A549 (cell line): ENCODE measurements at regions not wholly inside any gene's neighbourhood (a gene's known extent, or its start where the extent isn't known, plus 50 kb on each side); places are given as distances from the start of the nearest gene placed in this dataset.
"Not testable (repeated sequence)": the region's sequence is repeated elsewhere in the genome, so short reads cannot be mapped to it uniquely, and the experiment has no call there.

Experiments used
- ATAC-seq, 2 experiments: fragments of 200-7000 bp in 1 of 2; fragments of >200 bp in 1 of 2; cut with Nextera tagmentation in 1 of 2; cut with Tn5 transposase in 1 of 2; 3 replicates each; pipeline versions ENCODE4 v1.8.0 to v1.9.1; 2018 to 2020; ENCODE audit warnings: mild to moderate bottlenecking in 1 of 2, moderate library complexity in 1 of 2
- CTCF ChIA-PET: fragments of 300-600 bp; sonication (Branson Sonifier 250); formaldehyde crosslinking; extraction: SDS; loops from one replicate; lab custom pipeline; 2021; ENCODE audit warnings: antibody characterized with exemption, inconsistent platforms; lab: Yijun Ruan, JAX
- POLR2A ChIA-PET: fragments of 350-600 bp; formaldehyde crosslinking; extraction: SDS; loops from one replicate; lab custom pipeline; 2021; ENCODE audit warnings: antibody characterized with exemption, inconsistent platforms; lab: Yijun Ruan, JAX
- DNase-seq, 2 experiments: peaks; one replicate each; pipeline versions ENCODE4 v3.0.0 to v3.0.0-alpha.2; 2011 to 2016; ENCODE audit warnings: low read depth in 1 of 2, low spot score in 1 of 2
- FAIRE-seq: peaks from 2 replicates; lab custom pipeline; 2011; peaks lifted over from hg19 to GRCh38; lab: Jason Lieb, UNC
- H3K27ac ChIP-seq, 2 experiments: fragments of >200 bp; sonication (Bioruptor Twin); formaldehyde crosslinking; 3 replicates each; pipeline ENCODE4 v1.5.1; 2016 to 2017
- H3K4me1 ChIP-seq: fragments of >200 bp; sonication (Bioruptor Twin); formaldehyde crosslinking; 3 replicates; pipeline ENCODE4 v1.6.1; 2016
- H3K4me2 ChIP-seq: fragments of >200 bp; sonication (Bioruptor Twin); formaldehyde crosslinking; 3 replicates; pipeline ENCODE4 v1.6.1; 2016
- H3K4me3 ChIP-seq: fragments of >200 bp; sonication (Bioruptor Twin); formaldehyde crosslinking; 3 replicates; pipeline ENCODE4 v1.5.1; 2016
- H3K9me3 ChIP-seq: fragments of >200 bp; sonication (Bioruptor Twin); formaldehyde crosslinking; 3 replicates; pipeline ENCODE4 v1.6.1; 2016
- CBX8 ChIP-seq: fragments of 200-600 bp; sonication (generic); IDR thresholded peaks from 2 replicates; pipeline ENCODE4 v1.6.1; 2016
- CHD2 ChIP-seq: fragments of 150-350 bp; IDR thresholded peaks from 2 replicates; pipeline ENCODE4 v1.6.1; 2014; ENCODE audit warnings: low read length; ENCODE audit not compliant: partially characterized antibody
- EHF ChIP-seq: fragments of 250-450 bp; sonication (Bioruptor Pico); IDR thresholded peaks from 2 replicates; pipeline ENCODE4 v1.5.0; 2020; ENCODE audit warnings: mild to moderate bottlenecking
- FOSB ChIP-seq: fragments of 250-450 bp; sonication (Bioruptor Pico); IDR thresholded peaks from 2 replicates; pipeline ENCODE4 v1.5.0; 2020; ENCODE audit warnings: mild to moderate bottlenecking, moderate library complexity
- FOSL2 ChIP-seq, 2 experiments: fragments of 450-650 bp in 1 of 2; fragments of >200 bp in 1 of 2; sonication (Bioruptor Twin) in 1 of 2; formaldehyde crosslinking; IDR thresholded peaks; 2 replicates each; pipeline versions ENCODE4 v1.5.0 to v1.6.1; 2016 to 2020; ENCODE audit warnings: mild to moderate bottlenecking in 1 of 2, moderate library complexity in 1 of 2
- HEYL ChIP-seq: fragments of 250-450 bp; sonication (Bioruptor Pico); IDR thresholded peaks from 2 replicates; pipeline ENCODE4 v1.8.0; 2021; ENCODE audit warnings: mild to moderate bottlenecking, moderate library complexity
- HOXA7 ChIP-seq: fragments of 250-450 bp; sonication (Bioruptor Pico); IDR thresholded peaks from 2 replicates; pipeline ENCODE4 v1.5.0; 2020; ENCODE audit warnings: mild to moderate bottlenecking, moderate library complexity
- HOXB5 ChIP-seq: fragments of 250-450 bp; sonication (Bioruptor Pico); IDR thresholded peaks from 2 replicates; pipeline ENCODE4 v1.5.0; 2020; ENCODE audit warnings: mild to moderate bottlenecking, moderate library complexity
- KDM5A ChIP-seq: fragments of 200-600 bp; sonication (generic); IDR thresholded peaks from 2 replicates; pipeline ENCODE4 v1.6.1; 2016; ENCODE audit warnings: antibody characterized with exemption, mild to moderate bottlenecking
- MAFK ChIP-seq: fragments of 450-650 bp; IDR thresholded peaks from 2 replicates; pipeline ENCODE4 v1.6.1; 2014; ENCODE audit not compliant: partially characterized antibody
- MAZ ChIP-seq: fragments of 150-350 bp; IDR thresholded peaks from 2 replicates; pipeline ENCODE4 v1.6.1; 2014; ENCODE audit warnings: antibody characterized with exemption, low read depth, low read length, borderline replicate concordance
- NFE2L2 ChIP-seq: fragments of 150-350 bp; conservative IDR thresholded peaks from 2 replicates; pipeline ENCODE4 v1.6.1; 2014; ENCODE audit warnings: low read length
- NR3C1 ChIP-seq: fragments of >200 bp; sonication (Bioruptor Twin); formaldehyde crosslinking; IDR thresholded peaks from 3 replicates; pipeline ENCODE4 v1.6.1; 2017
- POLR2A ChIP-seq: IDR thresholded peaks from 2 replicates; pipeline ENCODE4 v1.6.1; 2012; ENCODE audit warnings: mild to moderate bottlenecking, low read length
- POLR2AphosphoS2 ChIP-seq: conservative IDR thresholded peaks from 2 replicates; pipeline ENCODE4 v1.6.1; 2012; ENCODE audit warnings: low read length, improper control_type of control experiment, inconsistent platforms
- SMC3 ChIP-seq: fragments of >200 bp; sonication (Bioruptor Twin); formaldehyde crosslinking; IDR thresholded peaks from 3 replicates; pipeline ENCODE4 v1.6.1; 2018; ENCODE audit warnings: inconsistent platforms
- WGBS: methylation state at CpG from one replicate; pipeline ENCODE4 v1.1.6; 2017; ENCODE audit errors: missing lambda C conversion rate; 5-methylcytosine and 5-hydroxymethylcytosine counted together
- TF ChIP-seq, protein P1 (sequence below): fragments of >200 bp; sonication (Bioruptor Twin); formaldehyde crosslinking; IDR thresholded peaks from 3 replicates; pipeline ENCODE4 v1.5.1; 2016
- TF ChIP-seq, protein P2 (sequence below): IDR thresholded peaks from 2 replicates; pipeline ENCODE4 v1.6.1; 2012; ENCODE audit warnings: low read depth, borderline replicate concordance
- TF ChIP-seq, protein P3 (sequence below): fragments of 250-450 bp; sonication (Bioruptor Pico); IDR thresholded peaks from 2 replicates; pipeline ENCODE4 v1.5.0; 2020; ENCODE audit warnings: low read depth, mild to moderate bottlenecking, moderate library complexity
- TF ChIP-seq, protein P4 (sequence below): fragments of 450-650 bp; IDR thresholded peaks from 2 replicates; pipeline ENCODE4 v1.6.1; 2014; ENCODE audit warnings: antibody characterized with exemption
- TF ChIP-seq, protein P5 (sequence below): fragments of >200 bp; sonication (Bioruptor Twin); formaldehyde crosslinking; IDR thresholded peaks from 2 replicates; pipeline ENCODE4 v1.6.1; 2016

DNA sequence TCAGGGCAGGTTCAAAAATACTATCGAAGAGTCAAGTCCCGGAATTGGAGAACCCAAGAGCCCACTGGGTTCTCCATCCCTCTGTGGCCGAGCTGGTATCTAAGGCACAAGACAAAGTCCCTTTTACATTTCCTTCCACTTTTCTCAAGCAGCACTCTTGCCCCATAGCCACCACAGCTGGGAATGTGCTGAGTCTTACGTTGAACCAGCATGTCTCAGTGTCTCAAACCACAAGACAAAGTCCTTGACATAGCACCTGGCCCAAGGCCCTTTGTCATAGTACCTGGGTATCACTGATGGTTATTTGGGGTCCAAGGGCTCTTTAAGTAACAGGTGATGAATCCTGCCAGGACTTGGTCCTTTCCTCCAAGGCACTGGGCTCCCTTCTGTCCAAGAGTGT, 210.2 kb upstream of the IRS4 start:
- DNase-seq (no peak), FAIRE-seq (no peak), ATAC-seq (no peak)
- Histone ChIP-seq H3K9me3 (no peaks in the 10 kb centered on the region), H3K4me3 (no peak overlapping the region), H3K4me2 (no peak overlapping the region), H3K27ac (no peak overlapping the region), H3K4me1 (no peaks in the 10 kb centered on the region)
- WGBS, result 6% methylated on average over 4 of the region's 4 CpGs
- ChIA-PET POLR2A (no interaction called here), CTCF (no interaction called here)
- TF ChIP-seq, protein P1, sequence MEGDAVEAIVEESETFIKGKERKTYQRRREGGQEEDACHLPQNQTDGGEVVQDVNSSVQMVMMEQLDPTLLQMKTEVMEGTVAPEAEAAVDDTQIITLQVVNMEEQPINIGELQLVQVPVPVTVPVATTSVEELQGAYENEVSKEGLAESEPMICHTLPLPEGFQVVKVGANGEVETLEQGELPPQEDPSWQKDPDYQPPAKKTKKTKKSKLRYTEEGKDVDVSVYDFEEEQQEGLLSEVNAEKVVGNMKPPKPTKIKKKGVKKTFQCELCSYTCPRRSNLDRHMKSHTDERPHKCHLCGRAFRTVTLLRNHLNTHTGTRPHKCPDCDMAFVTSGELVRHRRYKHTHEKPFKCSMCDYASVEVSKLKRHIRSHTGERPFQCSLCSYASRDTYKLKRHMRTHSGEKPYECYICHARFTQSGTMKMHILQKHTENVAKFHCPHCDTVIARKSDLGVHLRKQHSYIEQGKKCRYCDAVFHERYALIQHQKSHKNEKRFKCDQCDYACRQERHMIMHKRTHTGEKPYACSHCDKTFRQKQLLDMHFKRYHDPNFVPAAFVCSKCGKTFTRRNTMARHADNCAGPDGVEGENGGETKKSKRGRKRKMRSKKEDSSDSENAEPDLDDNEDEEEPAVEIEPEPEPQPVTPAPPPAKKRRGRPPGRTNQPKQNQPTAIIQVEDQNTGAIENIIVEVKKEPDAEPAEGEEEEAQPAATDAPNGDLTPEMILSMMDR, result no peak
- TF ChIP-seq POLR2A (no peak), EHF (CRISPR knock-in tag) (no peak), HOXA7 (no peak), SMC3 (no peak)
- TF ChIP-seq, protein P2, sequence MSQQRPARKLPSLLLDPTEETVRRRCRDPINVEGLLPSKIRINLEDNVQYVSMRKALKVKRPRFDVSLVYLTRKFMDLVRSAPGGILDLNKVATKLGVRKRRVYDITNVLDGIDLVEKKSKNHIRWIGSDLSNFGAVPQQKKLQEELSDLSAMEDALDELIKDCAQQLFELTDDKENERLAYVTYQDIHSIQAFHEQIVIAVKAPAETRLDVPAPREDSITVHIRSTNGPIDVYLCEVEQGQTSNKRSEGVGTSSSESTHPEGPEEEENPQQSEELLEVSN, result no peak
- TF ChIP-seq, protein P3, sequence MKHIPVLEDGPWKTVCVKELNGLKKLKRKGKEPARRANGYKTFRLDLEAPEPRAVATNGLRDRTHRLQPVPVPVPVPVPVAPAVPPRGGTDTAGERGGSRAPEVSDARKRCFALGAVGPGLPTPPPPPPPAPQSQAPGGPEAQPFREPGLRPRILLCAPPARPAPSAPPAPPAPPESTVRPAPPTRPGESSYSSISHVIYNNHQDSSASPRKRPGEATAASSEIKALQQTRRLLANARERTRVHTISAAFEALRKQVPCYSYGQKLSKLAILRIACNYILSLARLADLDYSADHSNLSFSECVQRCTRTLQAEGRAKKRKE (CRISPR knock-in tag), result no peak

DNA sequence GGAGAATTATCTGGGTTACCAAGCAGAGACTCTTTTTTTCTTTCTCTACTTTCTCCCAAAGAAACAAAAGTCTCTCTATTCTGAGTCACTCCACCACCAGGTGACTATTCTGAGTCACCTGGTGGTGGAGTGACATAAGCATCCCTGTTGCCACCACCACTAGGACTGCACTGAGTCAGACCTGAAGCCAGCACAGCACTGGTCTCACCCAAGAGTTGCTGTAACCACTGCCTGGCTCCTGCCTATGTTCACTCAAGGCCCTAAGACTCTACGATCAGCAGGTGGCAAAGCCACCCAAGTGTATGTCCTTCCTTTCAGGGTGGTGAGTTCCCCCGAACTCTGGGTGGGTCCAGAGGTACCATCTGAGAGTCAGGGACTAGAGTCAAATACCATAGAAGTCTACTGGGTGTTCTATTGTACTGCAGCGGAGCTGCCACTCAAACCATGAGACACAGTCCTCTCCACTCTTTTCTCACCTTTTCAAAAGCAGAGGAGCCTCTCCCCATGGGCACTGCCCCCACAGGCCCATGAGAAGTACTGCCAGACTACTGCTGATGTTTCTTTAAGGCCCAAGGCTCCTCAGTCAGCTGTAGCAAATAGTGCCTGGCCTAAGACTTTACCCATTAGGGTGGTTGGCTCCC, 209.6 kb upstream of the IRS4 start:
- Histone ChIP-seq H3K4me2 (no peak overlapping the region), H3K4me1 (no peaks in the 10 kb centered on the region), H3K4me3 (no peak overlapping the region), H3K27ac (no peak overlapping the region), H3K9me3 (no peaks in the 10 kb centered on the region)
- no peak for DNase-seq
- ChIA-PET CTCF (no interaction called here), POLR2A (no interaction called here)
- 0% methylated on average over 2 of the region's 3 CpGs for WGBS
- TF ChIP-seq POLR2AphosphoS2 (no peak), CBX8 (no peak), CHD2 (no peak), HEYL (CRISPR knock-in tag) (no peak), MAZ (no peak), NR3C1 (no peak), FOSB (CRISPR knock-in tag) (no peak), HOXB5 (CRISPR knock-in tag) (no peak)
- TF ChIP-seq, protein P4, sequence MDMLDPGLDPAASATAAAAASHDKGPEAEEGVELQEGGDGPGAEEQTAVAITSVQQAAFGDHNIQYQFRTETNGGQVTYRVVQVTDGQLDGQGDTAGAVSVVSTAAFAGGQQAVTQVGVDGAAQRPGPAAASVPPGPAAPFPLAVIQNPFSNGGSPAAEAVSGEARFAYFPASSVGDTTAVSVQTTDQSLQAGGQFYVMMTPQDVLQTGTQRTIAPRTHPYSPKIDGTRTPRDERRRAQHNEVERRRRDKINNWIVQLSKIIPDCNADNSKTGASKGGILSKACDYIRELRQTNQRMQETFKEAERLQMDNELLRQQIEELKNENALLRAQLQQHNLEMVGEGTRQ, result no peak
- TF ChIP-seq, protein P2, result no peak
- FAIRE-seq, result no peak
- ATAC-seq, result no peak

DNA sequence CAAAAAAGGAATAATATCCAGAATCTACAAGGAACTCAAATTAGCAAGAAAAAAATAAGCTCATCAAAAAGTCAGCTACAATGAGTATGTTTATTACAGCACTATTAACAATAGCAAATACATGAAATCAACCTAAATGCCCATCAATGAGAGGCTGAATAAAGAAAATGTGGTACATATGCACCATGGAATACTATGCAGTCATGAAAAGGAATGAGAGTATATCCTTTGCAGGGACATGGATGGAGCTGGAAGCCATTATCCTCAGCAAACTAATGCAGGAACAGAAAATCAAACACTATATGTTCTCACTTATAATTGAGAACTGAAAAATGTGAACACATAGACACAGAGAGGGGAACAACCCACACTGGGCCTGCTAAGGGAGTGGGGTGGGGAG, 178.4 kb upstream of the IRS4 start:
- ChIA-PET CTCF (no interaction called here), POLR2A (no interaction called here)
- ATAC-seq, result no peak

DNA sequence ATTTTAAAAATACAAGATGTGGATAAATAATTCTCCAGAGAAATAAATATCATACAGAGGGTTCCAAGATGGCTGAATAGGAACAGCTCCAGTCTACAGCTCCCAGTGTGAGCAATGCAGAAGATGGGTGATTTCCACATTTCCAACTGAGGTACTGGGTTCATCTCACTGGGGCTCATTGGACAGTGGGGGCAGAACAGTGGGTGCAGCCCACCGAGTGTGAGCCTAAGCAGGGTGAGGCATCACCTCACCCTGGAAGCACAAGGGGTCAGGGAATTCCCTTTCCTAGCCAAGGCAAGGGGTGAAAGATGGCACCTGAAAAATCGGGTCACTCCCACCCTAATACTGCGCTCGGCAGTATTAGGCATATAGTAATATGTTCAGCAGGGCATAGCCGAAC, 167.5 kb upstream of the IRS4 start:
- H3K9me3 ChIP-seq, H3K27ac ChIP-seq, H3K4me2 ChIP-seq, FAIRE-seq, H3K4me3 ChIP-seq, POLR2A ChIA-PET, ATAC-seq, DNase-seq, H3K4me1 ChIP-seq: not testable (repeated sequence)
- 0% methylated on average over 5 of the region's 5 CpGs for WGBS
- CTCF ChIA-PET, result interaction anchor here (0.6 kb wide), 1 partner anchor 496 kb away, joined by 3 read pairs; no protein-coding TSS in a partner anchor

More for the DNA sequence above, 178.4 kb upstream of the IRS4 start:
- H3K4me1 ChIP-seq, result no peaks in the 10 kb centered on the region
- no peak overlapping the region for H3K4me2 ChIP-seq
- DNase-seq, result no peak
- FAIRE-seq, result no peak
- TF ChIP-seq MAFK (no peak), KDM5A (no peak), NFE2L2 (no peak), FOSL2 (IDR thresholded peaks at IDR 0.05) (no peak), FOSL2 (CRISPR knock-in tag; IDR thresholded peaks at IDR 0.05) (no peak), HOXA7 (no peak)
- TF ChIP-seq, protein P5, sequence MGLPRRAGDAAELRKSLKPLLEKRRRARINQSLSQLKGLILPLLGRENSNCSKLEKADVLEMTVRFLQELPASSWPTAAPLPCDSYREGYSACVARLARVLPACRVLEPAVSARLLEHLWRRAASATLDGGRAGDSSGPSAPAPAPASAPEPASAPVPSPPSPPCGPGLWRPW, result no peak
- H3K27ac ChIP-seq, result no peak overlapping the region
- no peaks in the 10 kb centered on the region for H3K9me3 ChIP-seq
- H3K4me3 ChIP-seq, result no peak overlapping the region
